CD4-positive, alpha-beta T cell (primary cell): ENCODE measurements at regions not wholly inside any gene's neighbourhood (a gene's known extent, or its start where the extent isn't known, plus 50 kb on each side); places are given as distances from the start of the nearest gene placed in this dataset.

Experiments used
- ATAC-seq: fragments of 200-7000 bp; cut with Tn5 transposase; one replicate; pipeline ENCODE4 v1.10.0; 2022; ENCODE audit warnings: mild to moderate bottlenecking; ENCODE audit not compliant: poor library complexity
- CTCF ChIA-PET: fragments of 350-600 bp; sonication (Branson Sonifier 250); formaldehyde crosslinking; loops from one replicate; lab custom pipeline; 2021; ENCODE audit warnings: antibody characterized with exemption, inconsistent platforms; lab: Charles Lee
- POLR2A ChIA-PET: fragments of 350-600 bp; sonication (Branson Sonifier 250); formaldehyde crosslinking; loops from one replicate; lab custom pipeline; 2021; ENCODE audit warnings: antibody characterized with exemption, inconsistent platforms; lab: Charles Lee
- DNase-seq, 14 experiments: peaks; one replicate each; pipeline ENCODE4 v3.0.0-alpha.2; 2013 to 2020; ENCODE audit warnings: mixed read lengths in 2 of 14
- H3K27ac ChIP-seq, 2 donors: one replicate each; pipeline versions ENCODE4 v1.5.1 to v1.7.0; 2013; ENCODE audit warnings: low read length in 2 of 2, low read depth in 1 of 2, mild to moderate bottlenecking in 1 of 2
- H3K27me3 ChIP-seq, 2 experiments: 1 replicate in 1 of 2; 2 replicates in 1 of 2; pipeline versions ENCODE4 v1.6.1 to v1.7.0; 2013; ENCODE audit warnings: low read length in 2 of 2, control low read depth in 1 of 2, mild to moderate bottlenecking in 1 of 2, moderate library complexity in 1 of 2; ENCODE audit not compliant: insufficient read depth in 2 of 2, control insufficient read depth in 1 of 2
- H3K36me3 ChIP-seq: one replicate; pipeline ENCODE4 v1.6.1; 2013; ENCODE audit warnings: low read length, control low read depth; ENCODE audit not compliant: insufficient read depth
- H3K4me1 ChIP-seq: one replicate; pipeline ENCODE4 v1.6.1; 2013; ENCODE audit warnings: low read length, control low read depth; ENCODE audit not compliant: insufficient read depth
- H3K4me3 ChIP-seq: one replicate; pipeline ENCODE4 v1.5.1; 2013; ENCODE audit warnings: mild to moderate bottlenecking, low read length, moderate library complexity
- H3K9me3 ChIP-seq, 2 experiments: 1 replicate in 1 of 2; 2 replicates in 1 of 2; pipeline versions ENCODE4 v1.6.1 to v1.7.0; 2013; ENCODE audit warnings: low read length in 2 of 2, mild to moderate bottlenecking in 2 of 2, control low read depth in 1 of 2, moderate library complexity in 1 of 2; ENCODE audit not compliant: control insufficient read depth in 1 of 2, insufficient read depth in 1 of 2
- H3K27ac Mint-ChIP-seq: one replicate; pipeline ENCODE4 v1.8.0; 2020; ENCODE audit warnings: mixed read lengths
- H3K27me3 Mint-ChIP-seq: one replicate; pipeline ENCODE4 v1.8.0; 2021; ENCODE audit warnings: mixed read lengths
- H3K36me3 Mint-ChIP-seq: one replicate; pipeline ENCODE4 v1.8.0; 2021; ENCODE audit warnings: low read depth, mixed read lengths
- H3K4me1 Mint-ChIP-seq: one replicate; pipeline ENCODE4 v1.8.0; 2021; ENCODE audit warnings: low read depth, mixed read lengths
- H3K4me3 Mint-ChIP-seq: one replicate; pipeline ENCODE4 v1.8.0; 2020; ENCODE audit warnings: mild to moderate bottlenecking, mixed read lengths
- H3K9me3 Mint-ChIP-seq: one replicate; pipeline ENCODE4 v1.8.0; 2020; ENCODE audit warnings: mixed read lengths
- CTCF ChIP-seq: fragments of 200-600 bp; IDR thresholded peaks from one replicate; pipeline ENCODE4 v1.8.0; 2022; ENCODE audit warnings: antibody characterized with exemption, mild to moderate bottlenecking
- intact Hi-C, 2 experiments: fragments of 100-400 bp; cut with DNase I in 1 of 2; cut with micrococcal nuclease in 1 of 2; formaldehyde crosslinking; loops; one replicate each; pipeline versions ENCODE4 v1.15.1 to v1.9.0; 2023 to 2025; cut with DNase I, micrococcal nuclease

DNA sequence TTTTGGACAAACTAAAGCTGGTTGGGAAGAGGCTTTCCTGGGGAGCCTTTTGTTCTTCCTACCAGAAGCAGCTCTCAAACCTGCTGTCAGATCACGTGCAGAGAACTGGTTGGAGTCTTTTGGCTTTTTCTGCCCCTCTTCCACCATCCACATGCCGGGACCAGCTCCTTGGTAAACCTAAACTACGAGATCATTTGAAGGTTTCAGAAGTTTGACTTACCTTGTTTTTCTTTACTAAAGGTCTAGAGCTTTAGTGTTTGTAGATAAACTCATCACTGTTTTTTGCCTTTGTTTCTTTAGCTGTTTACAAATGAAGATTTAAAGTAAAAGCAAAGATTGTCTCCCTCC, 113.4 kb downstream of the HLX start:
- Histone ChIP-seq H3K4me3 (no peak overlapping the region), H3K36me3 (no peaks in the 10 kb centered on the region), H3K27me3 (no peaks in the 10 kb centered on the region), H3K27ac (no peak overlapping the region), H3K9me3 (no peaks in the 10 kb centered on the region), H3K4me1 (no peaks in the 10 kb centered on the region)
- intact Hi-C loops: no loop called here
- Mint-ChIP-seq H3K4me1 (no peaks in the 10 kb centered on the region), H3K4me3 (no peak overlapping the region), H3K27me3 (peaks cover 12% of the 10 kb centered on the region), H3K27ac (no peak overlapping the region), H3K9me3 (peaks cover 7% of the 10 kb centered on the region), H3K36me3 (no peaks in the 10 kb centered on the region)
- DNase-seq (no peak), ATAC-seq (no peak)
- TF ChIP-seq CTCF: no peak
- ChIA-PET POLR2A (no interaction called here), CTCF (no interaction called here)

GRCh38 chr1:220994671-220995070, 115.4 kb downstream of the HLX start:
- no peak overlapping the region for H3K27ac ChIP-seq
- H3K36me3 Mint-ChIP-seq: no peaks in the 10 kb centered on the region
- H3K27me3 Mint-ChIP-seq: peaks cover 12% of the 10 kb centered on the region
- H3K4me3 Mint-ChIP-seq: no peak overlapping the region
- no peak overlapping the region for H3K4me3 ChIP-seq
- CTCF ChIA-PET: no interaction called here
- no peaks in the 10 kb centered on the region for H3K4me1 Mint-ChIP-seq
- POLR2A ChIA-PET: no interaction called here
- H3K9me3 Mint-ChIP-seq: peaks cover 7% of the 10 kb centered on the region
- H3K4me1 ChIP-seq: no peaks in the 10 kb centered on the region
- ATAC-seq (no peak), DNase-seq (no peak)
- no peak overlapping the region for H3K27ac Mint-ChIP-seq
- H3K36me3 ChIP-seq: no peaks in the 10 kb centered on the region
- TF ChIP-seq CTCF: no peak
- intact Hi-C loops: no loop called here
- H3K9me3 ChIP-seq: no peaks in the 10 kb centered on the region
- no peaks in the 10 kb centered on the region for H3K27me3 ChIP-seq

GRCh38 chr1:220997791-220998190, 118.5 kb downstream of the HLX start:
- CTCF ChIA-PET: no interaction called here
- no peak for TF ChIP-seq CTCF
- Mint-ChIP-seq H3K27me3 (peaks cover 3% of the 10 kb centered on the region), H3K27ac (no peak overlapping the region), H3K9me3 (peaks cover 7% of the 10 kb centered on the region), H3K4me1 (no peaks in the 10 kb centered on the region), H3K36me3 (no peaks in the 10 kb centered on the region), H3K4me3 (no peak overlapping the region)
- no peaks in the 10 kb centered on the region for H3K9me3 ChIP-seq
- no peak for ATAC-seq
- H3K27me3 ChIP-seq: no peaks in the 10 kb centered on the region
- POLR2A ChIA-PET: no interaction called here
- H3K4me1 ChIP-seq: no peaks in the 10 kb centered on the region
- intact Hi-C loops: no loop called here
- no peak overlapping the region for H3K4me3 ChIP-seq
- H3K27ac ChIP-seq: no peak overlapping the region
- no peaks in the 10 kb centered on the region for H3K36me3 ChIP-seq
- DNase-seq: no peak
